NCI-H2196 treated with DMSO at 0.1 percent for 48 hours (cell line): ENCODE measurements at regions not wholly inside any gene's neighbourhood (a gene's known extent, or its start where the extent isn't known, plus 50 kb on each side); places are given as distances from the start of the nearest gene placed in this dataset.

ENCODE experiments used
- DNase-seq: peaks from one replicate; lab custom pipeline; 2025; ENCODE audit not compliant: unreplicated experiment; lab: John Stamatoyannopoulos, UW

- DNase-seq, result no peak
Observed at GRCh38 chr16:9296271-9296590, 204.8 kb downstream of the HAPSTR1 start.

- no peak for DNase-seq
Observed at GRCh38 chr16:9297437-9298113, 206.1 kb downstream of the HAPSTR1 start.

GRCh38 chr16:9300252-9300651 is 208.8 kb downstream of the HAPSTR1 start:
- DNase-seq, result no peak

- DNase-seq, result no peak
Observed at GRCh38 chr16:9302072-9302471, 210.6 kb downstream of the HAPSTR1 start.

GRCh38 chr16:9306753-9307152 is 215.3 kb downstream of the HAPSTR1 start:
- no peak for DNase-seq

GRCh38 chr16:9307446-9307845 is 216.0 kb downstream of the HAPSTR1 start:
- DNase-seq, result no peak

GRCh38 chr16:9308356-9308801 is 216.9 kb downstream of the HAPSTR1 start:
- DNase-seq, result no peak

GRCh38 chr16:9308850-9309249 is 217.4 kb downstream of the HAPSTR1 start:
- DNase-seq, result no peak

GRCh38 chr16:9309844-9310243 is 218.4 kb downstream of the HAPSTR1 start:
- DNase-seq, result no peak

- DNase-seq, result no peak
Observed at GRCh38 chr16:9311303-9311954, 220.0 kb downstream of the HAPSTR1 start.

GRCh38 chr16:9316008-9316407 is 224.6 kb downstream of the HAPSTR1 start:
- DNase-seq, result no peak

GRCh38 chr16:9316615-9317014 is 225.2 kb downstream of the HAPSTR1 start:
- DNase-seq, result no peak

GRCh38 chr16:9318764-9319163 is 227.3 kb downstream of the HAPSTR1 start:
- DNase-seq, result no peak

GRCh38 chr16:9322769-9323168 is 231.3 kb downstream of the HAPSTR1 start:
- no peak for DNase-seq

GRCh38 chr16:9323170-9323569 is 231.7 kb downstream of the HAPSTR1 start:
- no peak for DNase-seq

- no peak for DNase-seq
Observed at GRCh38 chr16:9327253-9327652, 235.8 kb downstream of the HAPSTR1 start.

- no peak for DNase-seq
Observed at GRCh38 chr16:9328411-9328810, 237.0 kb downstream of the HAPSTR1 start.

GRCh38 chr16:9330095-9330494 is 238.7 kb downstream of the HAPSTR1 start:
- DNase-seq, result no peak

- DNase-seq, result no peak
Observed at GRCh38 chr16:9331503-9331902, 240.1 kb downstream of the HAPSTR1 start.

GRCh38 chr16:9332574-9333148 is 241.2 kb downstream of the HAPSTR1 start:
- DNase-seq, result no peak

GRCh38 chr16:9333469-9333868 is 242.0 kb downstream of the HAPSTR1 start:
- no peak for DNase-seq

GRCh38 chr16:9334103-9334502 is 242.7 kb downstream of the HAPSTR1 start:
- DNase-seq, result no peak
